Testis (tissue), 2 donors: ENCODE measurements at regions not wholly inside any gene's neighbourhood (a gene's known extent, or its start where the extent isn't known, plus 50 kb on each side); places are given as distances from the start of the nearest gene placed in this dataset.

Source experiments
- POLR2A ChIP-seq: fragments of 450-650 bp; IDR thresholded peaks from one replicate; pipeline ENCODE4 v1.6.1; 2017; ENCODE audit warnings: antibody characterized with exemption, mild to moderate bottlenecking, moderate library complexity
- TF ChIP-seq, protein P1 (sequence below), 3 experiments: fragments of 450-650 bp in 2 of 3; fragments of 200-600 bp in 1 of 3; sonication (generic) in 1 of 3; IDR thresholded peaks; one replicate each; pipeline ENCODE4 v1.5.1; 2016 to 2019; ENCODE audit warnings: antibody characterized with exemption in 3 of 3, mild to moderate bottlenecking in 2 of 3, moderate library complexity in 1 of 3

DNA sequence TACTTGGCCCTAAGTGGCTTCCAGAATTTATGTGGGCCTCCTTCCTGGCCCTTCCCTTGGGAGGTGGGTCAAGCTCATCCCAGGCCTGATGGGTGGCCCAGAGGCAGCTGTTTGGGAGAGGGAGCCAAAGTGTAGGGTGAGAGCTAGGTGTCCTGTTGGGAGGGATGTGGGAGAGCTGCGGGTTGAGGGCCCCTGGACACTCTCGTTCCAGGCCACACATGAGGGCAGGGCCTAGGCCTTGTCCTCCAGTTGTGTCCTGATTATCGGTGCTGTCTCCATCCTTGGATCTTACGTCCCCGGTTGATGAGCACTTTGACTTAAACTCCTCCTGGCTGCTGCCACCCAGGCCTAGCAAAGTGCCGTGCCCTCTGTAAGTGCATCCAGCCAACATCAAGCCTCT lies 177.5 kb upstream of the VASH1 start:
- TF ChIP-seq, protein P1, sequence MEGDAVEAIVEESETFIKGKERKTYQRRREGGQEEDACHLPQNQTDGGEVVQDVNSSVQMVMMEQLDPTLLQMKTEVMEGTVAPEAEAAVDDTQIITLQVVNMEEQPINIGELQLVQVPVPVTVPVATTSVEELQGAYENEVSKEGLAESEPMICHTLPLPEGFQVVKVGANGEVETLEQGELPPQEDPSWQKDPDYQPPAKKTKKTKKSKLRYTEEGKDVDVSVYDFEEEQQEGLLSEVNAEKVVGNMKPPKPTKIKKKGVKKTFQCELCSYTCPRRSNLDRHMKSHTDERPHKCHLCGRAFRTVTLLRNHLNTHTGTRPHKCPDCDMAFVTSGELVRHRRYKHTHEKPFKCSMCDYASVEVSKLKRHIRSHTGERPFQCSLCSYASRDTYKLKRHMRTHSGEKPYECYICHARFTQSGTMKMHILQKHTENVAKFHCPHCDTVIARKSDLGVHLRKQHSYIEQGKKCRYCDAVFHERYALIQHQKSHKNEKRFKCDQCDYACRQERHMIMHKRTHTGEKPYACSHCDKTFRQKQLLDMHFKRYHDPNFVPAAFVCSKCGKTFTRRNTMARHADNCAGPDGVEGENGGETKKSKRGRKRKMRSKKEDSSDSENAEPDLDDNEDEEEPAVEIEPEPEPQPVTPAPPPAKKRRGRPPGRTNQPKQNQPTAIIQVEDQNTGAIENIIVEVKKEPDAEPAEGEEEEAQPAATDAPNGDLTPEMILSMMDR (IDR thresholded peaks at IDR 0.05): no peak
- no peak for TF ChIP-seq POLR2A
